CD14-positive monocyte (primary cell): ENCODE measurements at regions not wholly inside any gene's neighbourhood (a gene's known extent, or its start where the extent isn't known, plus 50 kb on each side); places are given as distances from the start of the nearest gene placed in this dataset.

Experiments
- DNase-seq, 3 donors: peaks; one replicate each; pipeline ENCODE4 v3.0.0-alpha.2; 2011 to 2022
- H2AFZ ChIP-seq: 2 replicates; pipeline ENCODE4 v1.6.0; 2012; ENCODE audit warnings: mild to moderate bottlenecking, low read depth, low read length, inconsistent platforms; ENCODE audit not compliant: insufficient read depth, poor library complexity, severe bottlenecking
- H3K27ac ChIP-seq, 2 donors: 1 replicate in 1 of 2; 2 replicates in 1 of 2; pipeline ENCODE4 v1.5.1; 2012 to 2013; ENCODE audit warnings: low read length in 2 of 2, control low read depth in 1 of 2, inconsistent platforms in 1 of 2, low read depth in 1 of 2, mild to moderate bottlenecking in 1 of 2
- H3K27me3 ChIP-seq, 2 donors: one replicate each; pipeline versions ENCODE4 v1.6.0 to v1.6.1; 2011 to 2013; ENCODE audit warnings: low read length in 2 of 2; ENCODE audit not compliant: control insufficient read depth in 2 of 2, insufficient read depth in 2 of 2
- H3K36me3 ChIP-seq, 2 donors: replicated peaks in 1 of 2; 1 replicate in 1 of 2; 2 replicates in 1 of 2; pipeline versions ENCODE4 v1.5.1 to v1.6.1; 2012 to 2013; ENCODE audit warnings: low read length in 2 of 2, control low read depth in 1 of 2, inconsistent platforms in 1 of 2, mild to moderate bottlenecking in 1 of 2; ENCODE audit not compliant: insufficient read depth in 2 of 2, control insufficient read depth in 1 of 2
- H3K4me1 ChIP-seq, 2 donors: 1 replicate in 1 of 2; 2 replicates in 1 of 2; pipeline versions ENCODE4 v1.5.1 to v1.6.1; 2012 to 2013; ENCODE audit warnings: low read length in 2 of 2, control low read depth in 1 of 2, inconsistent platforms in 1 of 2, mild to moderate bottlenecking in 1 of 2, moderate library complexity in 1 of 2; ENCODE audit not compliant: insufficient read depth in 2 of 2, control insufficient read depth in 1 of 2
- H3K4me2 ChIP-seq: replicated peaks from 2 replicates; pipeline ENCODE3; 2012; ENCODE audit warnings: low read length, moderate library complexity, mild to moderate bottlenecking; ENCODE audit not compliant: poor library complexity, severe bottlenecking; ENCODE audit errors: extremely low read depth
- H3K4me3 ChIP-seq, 3 experiments: fragments of 200-600 bp in 1 of 3; sonication (generic) in 1 of 3; replicated peaks in 1 of 3; 1 replicate in 2 of 3; 2 replicates in 1 of 3; pipeline ENCODE4 v1.5.1; 2011 to 2013; ENCODE audit warnings: low read length in 3 of 3, mild to moderate bottlenecking in 3 of 3, control low read depth in 2 of 3, low read depth in 2 of 3, inconsistent platforms in 1 of 3, moderate library complexity in 1 of 3
- H3K79me2 ChIP-seq: 2 replicates; pipeline ENCODE4 v1.6.0; 2012; ENCODE audit warnings: mild to moderate bottlenecking, control low read depth, inconsistent platforms, low read length, moderate library complexity; ENCODE audit not compliant: insufficient read depth
- H3K9ac ChIP-seq: 2 replicates; pipeline ENCODE4 v1.6.0; 2017; ENCODE audit warnings: low read length, mild to moderate bottlenecking; ENCODE audit not compliant: insufficient read depth, poor library complexity, severe bottlenecking
- H3K9me3 ChIP-seq, 2 donors: replicated peaks in 1 of 2; 1 replicate in 1 of 2; 2 replicates in 1 of 2; pipeline versions ENCODE4 v1.5.1 to v1.6.1; 2012 to 2013; ENCODE audit warnings: low read length in 2 of 2, control low read depth in 1 of 2; ENCODE audit not compliant: control insufficient read depth in 1 of 2, insufficient read depth in 1 of 2
- H4K20me1 ChIP-seq: 2 replicates; pipeline ENCODE4 v1.6.0; 2012; ENCODE audit warnings: mild to moderate bottlenecking, low read length, control low read depth, moderate library complexity; ENCODE audit not compliant: insufficient read depth
- H3K27ac Mint-ChIP-seq, 7 donors: one replicate each; pipeline ENCODE4 v1.8.0; 2020; ENCODE audit warnings: mild to moderate bottlenecking in 7 of 7, mixed read lengths in 7 of 7, moderate library complexity in 6 of 7, inconsistent platforms in 2 of 7
- H3K27me3 Mint-ChIP-seq, 3 donors: one replicate each; pipeline ENCODE4 v1.8.0; 2021 to 2022; ENCODE audit warnings: low read depth in 3 of 3, mild to moderate bottlenecking in 3 of 3, mixed read lengths in 3 of 3, moderate library complexity in 3 of 3, inconsistent platforms in 1 of 3
- H3K36me3 Mint-ChIP-seq, 2 donors: one replicate each; pipeline ENCODE4 v1.8.0; 2020; ENCODE audit warnings: mixed read lengths in 2 of 2, inconsistent platforms in 1 of 2, mild to moderate bottlenecking in 1 of 2
- H3K4me1 Mint-ChIP-seq: one replicate; pipeline ENCODE4 v1.8.0; 2020; ENCODE audit warnings: mild to moderate bottlenecking, mixed read lengths
- H3K4me3 Mint-ChIP-seq, 2 donors: one replicate each; pipeline ENCODE4 v1.8.0; 2020; ENCODE audit warnings: mild to moderate bottlenecking in 2 of 2, mixed read lengths in 2 of 2, moderate library complexity in 1 of 2
- H3K9me3 Mint-ChIP-seq, 7 donors: one replicate each; pipeline ENCODE4 v1.8.0; 2020 to 2022; ENCODE audit warnings: mixed read lengths in 7 of 7, mild to moderate bottlenecking in 6 of 7, moderate library complexity in 6 of 7, inconsistent platforms in 2 of 7
- WGBS: methylation state at CpG from one replicate; pipeline ENCODE4 v1.1.5; 2013; ENCODE audit warnings: missing lambda C conversion rate; ENCODE audit not compliant: insufficient coverage; 5-methylcytosine and 5-hydroxymethylcytosine counted together
- intact Hi-C, 2 donors: fragments of 100-400 bp; cut with micrococcal nuclease; formaldehyde crosslinking; loops; one replicate each; pipeline versions ENCODE4 v1.15.0 to v1.15.1; 2023
- TF ChIP-seq, protein P1 (sequence below): fragments of 200-600 bp; IDR thresholded peaks from one replicate; pipeline ENCODE4 v1.8.0; 2022; ENCODE audit warnings: antibody characterized with exemption, mild to moderate bottlenecking

DNA sequence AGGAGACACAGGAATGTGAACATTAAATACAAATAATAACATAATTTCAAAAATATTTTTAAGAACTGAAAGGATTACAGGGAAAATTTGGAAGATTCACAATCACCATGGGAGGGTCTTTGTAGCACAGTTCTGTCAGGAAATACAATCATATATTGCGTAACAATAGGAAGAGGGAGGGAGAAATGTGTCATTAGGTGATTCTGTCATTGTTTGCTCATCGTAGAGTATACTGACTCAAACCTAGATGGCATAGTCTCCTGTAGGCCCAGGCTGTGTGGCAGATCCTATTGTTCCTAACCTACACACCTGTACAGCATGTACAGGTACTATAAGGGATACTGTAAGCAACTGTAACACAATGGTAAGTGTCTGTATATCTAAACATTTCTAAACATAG, 330.4 kb downstream of the BRD1 start:
- no peaks in the 10 kb centered on the region for H3K79me2 ChIP-seq
- H3K4me1 Mint-ChIP-seq: peaks cover 4% of the 10 kb centered on the region
- H3K27me3 ChIP-seq: no peaks in the 10 kb centered on the region
- no peaks in the 10 kb centered on the region for H4K20me1 ChIP-seq
- no peak overlapping the region for H3K4me3 Mint-ChIP-seq
- peaks cover 0 to 5% of the 10 kb centered on the region in 2 donors for H3K9me3 ChIP-seq
- H3K9me3 Mint-ChIP-seq: peaks cover 5 to 20% (median 8%) of the 10 kb centered on the region in 7 donors
- H3K27ac ChIP-seq: no peak overlapping the region
- no peak overlapping the region for H2AFZ ChIP-seq
- peak in 1 of 3 donors; percentile 13 for DNase-seq
- H3K36me3 ChIP-seq: no peaks in the 10 kb centered on the region
- no peak overlapping the region for H3K9ac ChIP-seq
- TF ChIP-seq, protein P1, sequence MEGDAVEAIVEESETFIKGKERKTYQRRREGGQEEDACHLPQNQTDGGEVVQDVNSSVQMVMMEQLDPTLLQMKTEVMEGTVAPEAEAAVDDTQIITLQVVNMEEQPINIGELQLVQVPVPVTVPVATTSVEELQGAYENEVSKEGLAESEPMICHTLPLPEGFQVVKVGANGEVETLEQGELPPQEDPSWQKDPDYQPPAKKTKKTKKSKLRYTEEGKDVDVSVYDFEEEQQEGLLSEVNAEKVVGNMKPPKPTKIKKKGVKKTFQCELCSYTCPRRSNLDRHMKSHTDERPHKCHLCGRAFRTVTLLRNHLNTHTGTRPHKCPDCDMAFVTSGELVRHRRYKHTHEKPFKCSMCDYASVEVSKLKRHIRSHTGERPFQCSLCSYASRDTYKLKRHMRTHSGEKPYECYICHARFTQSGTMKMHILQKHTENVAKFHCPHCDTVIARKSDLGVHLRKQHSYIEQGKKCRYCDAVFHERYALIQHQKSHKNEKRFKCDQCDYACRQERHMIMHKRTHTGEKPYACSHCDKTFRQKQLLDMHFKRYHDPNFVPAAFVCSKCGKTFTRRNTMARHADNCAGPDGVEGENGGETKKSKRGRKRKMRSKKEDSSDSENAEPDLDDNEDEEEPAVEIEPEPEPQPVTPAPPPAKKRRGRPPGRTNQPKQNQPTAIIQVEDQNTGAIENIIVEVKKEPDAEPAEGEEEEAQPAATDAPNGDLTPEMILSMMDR: no peak
- H3K4me2 ChIP-seq: no peak overlapping the region
- WGBS: no CpG with 5 or more reads among the region's 2 CpGs
- H3K27ac Mint-ChIP-seq: no peak overlapping the region
- no peaks in the 10 kb centered on the region for H3K4me1 ChIP-seq
- intact Hi-C loops: no loop called here
- peaks cover 0 to 3% (median 0%) of the 10 kb centered on the region in 3 donors for H3K27me3 Mint-ChIP-seq
- H3K4me3 ChIP-seq: no peak overlapping the region
- no peaks in the 10 kb centered on the region for H3K36me3 Mint-ChIP-seq

DNA sequence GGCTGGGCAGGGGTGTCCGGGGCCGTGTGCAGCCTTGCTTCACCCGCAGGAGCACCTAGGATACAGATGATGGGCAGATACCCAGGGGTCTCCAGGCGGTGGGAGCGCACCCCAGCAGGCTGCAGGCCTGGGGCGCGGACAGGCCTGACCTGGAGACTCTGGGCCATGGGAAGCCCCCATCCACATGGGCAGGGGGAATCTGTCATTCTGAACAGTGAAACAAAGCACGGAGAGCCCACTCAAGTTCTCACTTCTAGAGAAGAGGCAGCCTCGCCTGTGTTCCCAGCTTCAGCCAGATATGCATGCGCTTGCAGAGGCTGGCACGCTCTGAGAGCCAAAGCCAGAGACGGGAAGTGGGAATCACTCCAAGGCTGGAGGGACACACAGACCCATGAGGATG, 333.1 kb downstream of the BRD1 start:
- Mint-ChIP-seq H3K27ac (no peak overlapping the region), H3K4me1 (peaks cover 4% of the 10 kb centered on the region), H3K4me3 (no peak overlapping the region), H3K36me3 (no peaks in the 10 kb centered on the region), H3K9me3 (peaks cover 5 to 20% (median 9%) of the 10 kb centered on the region in 7 donors), H3K27me3 (peaks cover 0 to 4% (median under 1%) of the 10 kb centered on the region in 3 donors)
- no peak overlapping the region for H3K4me2 ChIP-seq
- H3K79me2 ChIP-seq: no peaks in the 10 kb centered on the region
- intact Hi-C loops: no loop called here
- WGBS: 98% methylated on average over 11 of the region's 12 CpGs
- H3K27me3 ChIP-seq: no peaks in the 10 kb centered on the region
- TF ChIP-seq, protein P1: no peak
- H4K20me1 ChIP-seq: no peaks in the 10 kb centered on the region
- no peak overlapping the region for H3K4me3 ChIP-seq
- no peaks in the 10 kb centered on the region for H3K4me1 ChIP-seq
- no peaks in the 10 kb centered on the region for H3K36me3 ChIP-seq
- DNase-seq: no peak
- H3K9ac ChIP-seq: no peak overlapping the region
- H3K9me3 ChIP-seq: peaks cover 0 to 5% of the 10 kb centered on the region in 2 donors
- H2AFZ ChIP-seq: no peak overlapping the region
- no peak overlapping the region for H3K27ac ChIP-seq
